ENCODE measurements at regions not wholly inside any gene's neighbourhood (a gene's known extent, or its start where the extent isn't known, plus 50 kb on each side); places are given as distances from the start of the nearest gene placed in this dataset.
A peak's percentile ranks its signal among the peaks of the same experiment; 100 is the strongest.
"Not testable (repeated sequence)": the region's sequence is repeated elsewhere in the genome, so short reads cannot be mapped to it uniquely, and the experiment has no call there.

DNA sequence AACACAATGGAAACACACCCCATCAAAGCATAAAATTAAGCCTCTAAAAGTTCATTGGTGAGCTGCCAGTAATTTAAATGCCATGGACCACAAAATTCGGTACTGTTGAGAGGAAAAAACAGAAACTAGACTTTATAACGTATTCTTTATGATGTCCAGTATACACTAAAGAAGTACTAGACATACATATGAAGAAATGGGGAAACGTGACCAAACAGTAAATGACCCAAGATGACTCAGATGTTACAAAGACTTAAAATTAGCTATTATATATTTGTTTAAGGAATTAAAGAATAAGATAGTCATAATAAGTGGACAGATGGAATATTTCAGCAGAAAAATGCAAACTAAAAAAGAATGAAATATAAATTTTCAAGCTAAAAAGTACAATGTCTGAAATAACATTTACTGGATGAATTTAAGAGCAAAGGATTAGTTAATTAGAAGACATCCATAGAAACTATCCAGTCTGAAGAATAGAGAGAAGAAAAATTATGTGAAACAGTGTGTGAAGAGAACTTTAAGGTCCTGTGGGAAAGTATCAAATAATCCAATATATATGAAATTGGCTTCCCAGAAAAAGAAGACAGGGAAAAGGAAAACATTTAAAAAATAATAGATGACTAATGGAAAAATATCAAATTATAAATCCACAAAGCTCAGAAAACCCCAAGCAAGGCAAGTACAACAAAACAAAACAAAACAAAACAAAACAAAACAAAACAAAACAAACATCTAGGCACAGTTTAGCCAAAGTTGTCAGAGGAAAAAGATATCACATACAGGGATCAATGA lies 69.4 kb downstream of the SAMD9 start:
- no peak for DNase-seq
- ATAC-seq, result no peak

DNA sequence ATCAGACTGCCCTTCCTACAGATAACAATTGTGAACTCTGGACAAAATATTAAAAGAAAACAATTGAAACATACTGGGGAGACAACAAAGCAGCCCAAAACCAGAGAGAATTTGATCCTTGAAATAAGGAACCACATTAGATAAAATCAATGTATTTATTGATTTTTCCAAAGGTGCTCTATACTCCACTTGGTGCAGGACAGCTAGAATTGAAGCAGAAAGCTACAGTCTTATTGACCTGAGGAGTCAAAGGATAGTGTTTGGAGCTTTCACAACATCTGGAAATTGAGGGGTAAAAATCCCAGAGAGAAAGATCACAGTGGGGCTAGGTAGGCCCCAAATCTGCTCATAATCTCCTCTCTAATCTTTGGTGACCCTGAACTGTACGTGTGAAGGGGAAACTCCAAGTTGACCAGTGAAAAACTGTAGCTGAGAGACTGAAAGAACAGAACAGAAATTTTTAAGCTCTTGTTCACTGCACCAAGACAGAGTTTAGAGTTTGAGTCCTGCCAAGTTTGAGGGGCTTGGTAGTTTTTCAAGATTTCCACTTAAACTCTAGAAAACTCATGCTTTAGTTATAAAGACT lies 70.2 kb downstream of the SAMD9 start:
- DNase-seq (no peak), ATAC-seq (no peak)

DNA sequence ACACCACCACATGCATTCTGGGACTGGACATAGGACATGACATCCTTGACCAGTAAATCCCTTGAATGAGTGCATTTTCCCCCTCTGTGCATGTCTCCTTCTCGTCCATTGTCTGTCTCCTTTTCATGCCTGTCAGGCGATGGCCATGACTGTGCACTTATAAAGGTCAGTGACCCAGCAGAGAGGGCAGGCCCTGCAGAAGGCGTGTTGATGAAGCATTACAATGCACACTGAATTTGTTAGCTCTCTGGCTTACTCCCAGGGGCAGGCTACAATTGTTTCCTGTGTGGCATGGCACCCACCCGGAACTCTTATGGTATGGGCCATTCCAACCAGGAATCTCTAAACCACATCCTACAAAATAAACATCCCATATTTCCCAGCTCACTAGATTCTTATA lies 71.1 kb downstream of the SAMD9 start:
- DNase-seq, result no peak

DNA sequence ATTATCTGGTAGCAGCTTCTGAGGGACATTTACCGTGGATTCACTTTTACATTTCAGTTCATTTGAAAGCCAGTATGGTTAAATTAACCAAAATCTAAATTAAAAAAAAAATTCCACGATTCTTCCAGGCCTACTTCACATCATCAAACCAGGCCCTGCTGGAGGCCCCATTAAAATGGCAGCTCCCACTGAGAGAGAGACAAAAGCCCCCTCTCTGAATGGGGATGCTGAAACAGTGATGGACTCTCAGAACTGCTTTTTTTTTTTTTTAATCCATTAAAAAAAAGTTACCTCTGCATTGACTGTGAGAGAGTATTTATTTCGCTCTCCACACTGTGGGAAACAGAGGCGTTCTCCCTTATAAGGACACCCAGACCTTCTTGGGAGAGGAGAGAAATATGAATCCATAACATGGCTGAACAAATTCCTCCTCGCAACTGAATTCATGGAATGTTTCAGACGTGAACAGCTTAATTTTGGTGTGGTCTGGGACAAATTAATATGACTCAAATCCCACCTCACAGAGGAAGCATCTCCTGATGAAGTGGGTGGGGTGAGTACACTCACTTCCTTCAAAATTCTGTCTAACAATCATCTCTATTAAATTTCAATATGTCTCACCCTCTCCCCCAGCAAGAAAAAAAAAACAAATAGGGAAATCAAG lies 73.5 kb downstream of the SAMD9 start:
- DNase-seq (no peak), ATAC-seq (no peak)

More for the DNA sequence above, 71.1 kb downstream of the SAMD9 start:
- ATAC-seq, result no peak

DNA sequence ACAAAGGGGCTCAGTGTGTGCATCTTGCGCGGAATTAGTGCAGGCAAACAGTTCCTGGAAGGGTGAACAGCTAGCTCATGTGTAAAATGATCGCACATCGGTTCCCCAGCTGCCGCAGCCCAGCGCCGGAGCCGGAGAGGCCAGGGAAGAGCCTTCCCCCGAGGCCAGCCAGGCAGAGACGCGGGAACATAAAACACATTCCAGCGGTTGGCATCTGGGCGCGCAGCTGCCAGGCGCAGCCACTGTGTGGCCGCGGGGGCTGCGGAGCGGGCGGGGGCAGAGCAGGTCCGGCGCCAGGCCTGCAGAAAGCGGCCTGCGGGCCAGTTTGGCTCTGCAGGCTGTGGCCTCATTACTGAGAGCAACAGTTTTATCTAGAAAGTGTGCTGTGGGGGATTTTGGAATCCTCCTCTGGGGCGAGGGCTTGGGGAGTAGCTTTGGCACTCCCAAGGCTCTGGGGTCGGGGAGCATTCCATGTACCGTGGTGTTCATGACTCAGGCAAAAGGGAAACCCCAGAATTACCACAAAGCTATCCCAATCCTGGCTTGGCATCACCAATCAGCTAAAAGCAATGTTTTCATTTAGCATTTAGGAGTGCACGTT lies 74.3 kb downstream of the SAMD9 start:
- ATAC-seq (no peak), DNase-seq (no peak)

DNA sequence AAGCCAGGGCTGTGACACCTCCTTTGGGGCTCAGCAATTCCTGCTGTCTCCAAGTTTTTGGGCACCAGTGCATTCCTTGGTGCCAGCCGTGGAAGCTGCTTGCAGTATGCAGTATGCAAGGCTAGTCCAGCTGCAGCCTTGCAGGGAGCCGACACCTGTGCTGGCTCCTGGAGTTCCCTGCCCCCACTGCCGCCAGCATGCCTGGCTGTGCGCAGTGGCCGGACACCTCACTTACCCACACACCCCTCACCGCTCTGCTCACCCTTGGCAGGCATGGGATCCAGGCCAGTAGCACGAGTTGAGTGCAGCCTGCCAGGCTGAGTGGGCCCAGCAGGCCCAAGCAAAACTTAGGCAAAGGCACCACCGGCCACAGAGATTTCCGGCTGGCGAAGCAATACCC lies 77.4 kb downstream of the SAMD9 start:
- ATAC-seq, result no peak
- DNase-seq, result no peak

DNA sequence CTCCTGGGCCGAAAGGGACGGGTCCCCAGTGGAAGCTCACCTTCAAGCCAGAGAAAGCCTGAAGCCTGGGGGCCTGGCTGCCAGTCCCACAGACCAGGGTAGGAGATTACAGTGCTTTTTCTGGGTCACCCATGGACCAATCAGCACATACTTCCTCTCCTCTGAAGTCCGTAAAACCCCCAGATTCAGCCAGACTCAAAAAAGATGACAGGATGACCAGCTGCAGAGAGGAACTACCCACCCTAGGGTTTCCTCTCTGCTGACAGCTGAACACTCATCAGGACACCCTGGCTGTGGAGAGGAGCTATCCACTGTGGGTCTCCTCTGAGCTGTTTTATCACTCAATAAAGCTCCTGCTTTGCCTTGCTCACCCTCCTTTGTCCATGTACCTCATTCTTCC lies 78.0 kb downstream of the SAMD9 start:
- DNase-seq (no peak), ATAC-seq (no peak)

DNA sequence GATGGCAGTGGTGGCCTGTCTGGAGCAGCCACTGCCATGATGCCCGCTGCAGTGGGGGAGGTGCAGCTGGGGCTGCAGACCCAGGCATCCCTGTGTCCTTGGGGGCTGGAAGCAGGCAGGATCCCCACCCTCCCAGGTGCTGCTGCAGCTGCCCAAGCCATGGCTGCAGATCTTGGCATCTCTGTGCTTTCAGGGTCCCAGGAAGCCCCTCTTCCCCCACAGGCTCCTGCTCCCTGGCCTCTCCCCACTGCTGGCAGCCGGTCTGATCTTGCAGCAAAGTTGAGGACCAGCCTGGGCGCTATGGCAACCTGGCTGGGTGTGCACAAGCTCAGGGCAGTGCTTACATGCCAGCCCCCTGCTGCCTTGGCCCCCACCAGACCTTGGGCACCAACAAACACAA lies 78.5 kb downstream of the SAMD9 start:
- ATAC-seq, result no peak

DNA sequence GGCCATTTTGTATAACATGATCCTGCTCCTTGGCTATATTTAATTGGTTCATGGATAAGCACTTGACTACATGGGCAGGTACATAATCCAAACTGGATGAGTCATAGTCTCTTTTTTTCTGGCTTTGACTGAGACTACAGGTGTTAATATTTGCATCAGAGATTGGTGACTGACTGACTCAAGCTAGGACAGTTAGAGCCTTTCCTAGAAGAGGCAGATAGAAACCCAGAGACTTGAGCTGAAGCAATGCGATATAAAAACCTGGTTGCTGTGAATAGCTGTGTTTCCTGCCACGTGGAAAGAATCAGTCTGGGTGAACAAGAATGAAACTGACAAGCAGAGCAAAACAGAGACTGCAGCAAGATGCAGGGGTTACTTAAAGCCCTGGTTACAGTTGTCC lies 81.0 kb downstream of the SAMD9 start:
- DNase-seq, result no peak

More for the DNA sequence above, 78.5 kb downstream of the SAMD9 start:
- DNase-seq, result no peak

DNA sequence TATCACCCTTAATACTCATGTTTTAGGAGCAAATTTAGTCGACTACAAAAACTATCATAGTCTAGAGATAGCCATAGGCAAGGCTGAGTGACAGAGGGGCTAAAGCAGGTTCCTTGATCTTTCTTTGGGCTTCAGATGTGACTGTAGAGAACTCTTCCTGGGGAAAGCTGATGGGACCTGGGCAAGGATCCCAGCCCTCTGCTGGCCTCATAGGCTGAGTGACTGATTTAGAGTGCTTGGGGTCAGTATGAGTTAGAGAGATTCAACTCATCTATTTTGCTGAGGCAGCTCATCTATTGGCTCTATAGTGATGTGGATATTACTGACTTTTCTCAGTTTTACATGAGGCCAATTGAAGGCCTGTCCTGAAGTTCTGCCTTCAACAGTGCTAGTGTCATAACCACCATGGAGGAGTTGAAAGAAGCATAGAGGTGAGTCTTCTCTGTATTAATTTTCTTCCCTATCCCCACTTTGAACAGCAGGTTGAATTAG lies 81.6 kb downstream of the SAMD9 start:
- no peak for ATAC-seq
- no peak for DNase-seq

More for the DNA sequence above, 81.0 kb downstream of the SAMD9 start:
- peak; percentile 90 for ATAC-seq

DNA sequence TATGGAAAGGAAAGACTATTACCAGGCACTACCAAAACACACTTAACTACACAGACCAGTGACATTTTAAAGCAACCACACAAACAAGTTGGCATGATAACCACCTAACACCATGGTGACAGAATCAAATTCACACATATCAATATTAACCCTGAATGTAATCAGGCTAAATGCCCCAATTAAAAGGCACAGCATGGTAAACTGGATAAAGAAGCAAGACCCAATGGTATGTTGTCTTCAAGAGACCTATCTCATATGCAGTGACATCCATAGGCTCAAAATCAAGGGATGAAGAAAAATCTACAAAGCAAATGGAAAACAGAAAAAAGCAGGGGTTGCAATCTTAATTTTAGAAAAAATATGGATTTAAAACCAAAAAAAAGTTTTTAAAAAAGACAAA lies 86.0 kb downstream of the SAMD9 start:
- no peak for DNase-seq

DNA sequence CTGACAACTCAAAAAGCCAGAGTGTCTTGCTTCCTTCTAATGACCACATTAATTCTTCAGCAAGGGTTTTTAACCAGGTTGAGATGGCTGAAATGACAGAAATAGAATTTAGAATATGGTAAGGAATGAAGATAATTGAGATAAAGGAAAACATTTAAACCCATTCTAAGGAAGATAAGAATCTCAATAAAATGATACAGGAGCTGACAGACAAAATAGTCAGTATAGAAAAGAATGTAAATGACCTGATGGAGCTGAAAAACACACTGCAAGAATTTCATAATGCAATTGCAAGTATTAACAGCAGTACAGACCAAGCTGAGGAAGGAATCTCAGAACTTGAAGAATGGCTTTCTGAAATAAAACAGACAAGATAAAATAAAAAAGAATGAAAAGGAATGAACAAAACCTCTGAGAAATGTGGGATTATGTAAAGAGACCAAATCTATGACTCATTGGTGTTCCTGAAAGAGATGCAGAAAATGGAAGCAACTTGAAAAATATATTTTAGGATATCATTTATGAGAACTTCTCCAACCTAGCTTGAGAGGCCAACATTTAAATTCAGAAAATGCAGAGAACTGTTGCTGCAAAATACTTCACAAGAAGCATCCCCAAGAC lies 87.1 kb downstream of the SAMD9 start:
- no peak for ATAC-seq

More for the DNA sequence above, 86.0 kb downstream of the SAMD9 start:
- ATAC-seq, result no peak

DNA sequence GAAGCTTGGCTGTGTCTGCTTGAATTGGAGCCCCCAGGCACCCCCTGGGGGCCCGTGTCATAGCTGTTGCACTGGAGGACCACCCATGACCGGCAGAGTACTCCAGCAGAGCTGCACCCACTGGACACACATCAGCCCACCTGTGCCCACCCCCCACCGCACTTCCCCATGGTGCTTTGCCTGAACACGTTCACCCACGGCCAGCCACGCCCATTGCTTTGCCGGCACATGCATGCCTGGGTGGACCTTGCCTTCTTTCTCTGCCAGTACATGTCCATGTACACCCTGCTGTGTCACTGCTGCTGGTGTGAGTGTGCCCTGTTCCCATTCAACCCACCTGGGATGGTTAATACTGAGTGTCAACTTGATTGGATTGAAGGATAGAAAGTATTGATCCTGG lies 88.7 kb downstream of the SAMD9 start:
- no peak for ATAC-seq

More for the DNA sequence above, 87.1 kb downstream of the SAMD9 start:
- no peak for DNase-seq

DNA sequence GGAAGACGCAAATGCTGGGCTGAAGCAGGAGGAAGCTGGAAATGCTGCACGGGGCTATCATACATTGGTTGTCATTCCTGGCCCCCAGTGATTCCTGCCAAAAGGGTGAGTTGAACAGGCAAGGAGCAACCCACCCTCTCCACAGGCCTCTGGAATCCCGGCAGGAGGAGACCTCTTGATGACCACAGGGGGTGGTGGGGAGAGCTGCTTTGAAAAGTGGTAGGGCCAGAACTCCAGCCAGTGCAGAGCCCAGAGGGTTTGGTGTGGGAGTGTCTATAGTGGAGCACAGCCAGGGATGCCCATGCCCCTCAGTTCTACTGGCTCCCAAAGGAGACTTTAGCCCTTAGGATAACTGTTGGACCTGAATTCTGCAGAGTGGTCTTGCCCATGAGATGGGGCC lies 89.2 kb downstream of the SAMD9 start:
- no peak for ATAC-seq
- no peak for DNase-seq

More for the DNA sequence above, 88.7 kb downstream of the SAMD9 start:
- DNase-seq, result no peak

DNA sequence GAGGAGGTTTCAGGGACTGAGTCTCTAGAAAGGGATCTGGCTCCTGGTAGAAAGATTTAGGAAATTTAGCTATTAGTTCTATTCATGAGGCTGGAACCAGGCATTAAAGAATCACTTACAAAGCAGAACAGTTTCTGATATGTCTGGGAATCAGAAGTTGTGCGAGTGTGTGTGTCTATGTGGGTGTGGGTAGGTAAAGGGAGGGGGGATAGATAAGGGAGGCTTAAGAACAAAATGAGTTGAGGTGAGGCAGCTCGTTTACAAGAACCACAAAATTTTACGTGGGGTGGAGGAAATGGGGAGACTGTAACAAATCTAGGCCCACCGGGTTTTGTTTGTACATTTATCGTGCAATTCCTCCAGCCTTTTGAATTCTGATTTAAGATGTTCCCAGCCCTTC lies 90.7 kb downstream of the SAMD9 start:
- DNase-seq, result no peak
- no peak for ATAC-seq

DNA sequence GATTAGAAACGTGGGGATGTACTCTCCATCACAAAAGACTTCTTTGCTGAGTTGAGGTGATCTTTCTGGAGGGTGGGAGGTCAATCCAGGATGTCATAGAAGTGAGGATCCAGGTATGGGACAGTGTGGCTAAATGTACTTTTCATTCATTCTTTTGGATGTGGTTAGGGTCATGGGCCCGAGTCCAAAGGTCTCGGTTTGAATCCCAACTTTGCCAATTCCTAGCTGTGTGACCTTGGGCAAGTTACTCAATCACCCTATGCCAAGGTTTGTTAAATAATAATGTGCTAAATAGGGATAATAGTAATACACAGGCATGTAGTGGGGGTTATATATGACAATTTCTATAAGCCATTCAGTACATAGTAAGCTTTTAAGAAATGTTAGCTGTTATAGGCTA lies 91.4 kb downstream of the SAMD9 start:
- DNase-seq (no peak), ATAC-seq (no peak)

DNA sequence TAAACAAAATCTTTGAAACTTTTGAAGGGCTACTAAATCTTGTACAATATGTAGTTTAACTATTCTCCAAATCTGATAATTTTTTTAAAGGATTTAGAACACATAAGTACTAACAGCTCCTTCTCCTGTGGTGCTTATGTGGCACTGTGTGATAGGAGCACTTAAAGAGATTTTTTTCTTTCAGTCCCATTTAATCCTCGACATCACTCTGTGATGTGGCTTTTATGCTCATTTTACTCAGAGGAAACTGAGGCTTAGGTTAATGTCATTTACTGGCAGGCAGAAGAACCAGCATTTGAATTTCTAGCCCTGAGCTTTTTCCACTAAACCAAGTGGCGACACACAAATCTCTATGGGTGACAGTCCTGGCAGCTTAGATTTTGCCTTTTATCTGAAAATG lies 92.4 kb downstream of the SAMD9 start:
- DNase-seq (no peak), ATAC-seq (no peak)

DNA sequence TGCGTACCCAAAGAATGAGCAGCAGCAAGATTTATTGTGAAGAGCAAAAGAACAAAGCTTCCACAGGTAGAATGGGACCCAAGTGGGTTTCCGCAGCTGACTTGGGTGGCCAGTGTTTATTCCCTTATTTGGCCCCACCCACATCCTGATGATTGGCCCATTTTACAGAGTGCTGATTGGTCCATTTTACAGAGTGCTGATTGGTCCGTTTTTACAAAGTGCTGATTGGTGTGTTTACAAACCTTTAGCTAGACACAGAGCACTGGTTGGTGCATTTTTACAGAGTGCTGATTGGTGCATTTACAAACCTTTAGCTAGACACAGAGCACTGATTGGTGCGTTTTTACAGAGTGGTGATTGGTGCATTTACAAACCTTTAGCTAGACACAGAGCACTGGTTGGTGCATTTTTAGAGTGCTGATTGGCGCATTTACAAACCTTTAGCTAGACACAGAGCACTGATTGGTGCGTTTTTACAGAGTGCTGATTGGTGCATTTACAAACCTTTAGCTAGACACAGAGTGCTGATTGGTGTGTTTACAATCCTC lies 94.8 kb downstream of the SAMD9 start:
- DNase-seq, ATAC-seq: not testable (repeated sequence)

DNA sequence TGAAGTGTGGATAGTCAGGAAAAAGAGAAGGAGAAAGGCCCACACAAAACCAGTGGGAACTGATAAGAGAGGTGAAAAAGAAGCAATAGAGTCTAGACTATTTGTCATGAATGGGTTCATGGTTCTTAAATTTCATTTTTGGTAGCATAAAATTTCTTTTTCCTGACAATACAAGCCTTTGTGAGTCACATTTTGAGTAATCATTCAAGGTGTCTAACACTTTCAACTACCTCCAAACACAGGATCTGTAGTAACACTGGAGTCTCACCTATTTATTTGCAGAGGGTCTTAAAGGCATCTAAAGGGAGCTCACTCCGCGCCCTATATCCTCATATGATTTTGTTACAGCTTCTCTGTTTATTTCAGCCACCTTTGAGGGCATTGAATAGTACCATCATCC lies 96.0 kb downstream of the SAMD9 start:
- DNase-seq (no peak), ATAC-seq (no peak)

DNA sequence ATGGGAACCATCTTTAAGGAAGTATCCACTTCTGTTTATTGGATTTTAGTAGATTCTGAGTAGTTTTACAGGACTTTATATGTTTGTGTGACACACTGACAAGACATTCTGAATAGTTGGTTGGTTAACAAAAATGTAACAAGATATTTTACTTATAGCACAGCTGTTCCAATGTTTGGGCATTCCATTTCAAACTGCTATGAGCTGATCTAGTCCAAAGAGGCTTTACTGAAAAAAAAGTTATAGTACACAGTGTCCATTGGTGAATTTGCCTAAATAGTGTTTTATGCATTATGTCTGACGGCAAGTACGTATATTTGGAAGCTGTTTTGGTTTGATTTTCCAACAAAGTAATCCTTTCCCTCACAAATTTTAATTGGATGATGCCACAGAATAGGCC lies 99.1 kb downstream of the SAMD9 start:
- ATAC-seq (no peak), DNase-seq (no peak)

DNA sequence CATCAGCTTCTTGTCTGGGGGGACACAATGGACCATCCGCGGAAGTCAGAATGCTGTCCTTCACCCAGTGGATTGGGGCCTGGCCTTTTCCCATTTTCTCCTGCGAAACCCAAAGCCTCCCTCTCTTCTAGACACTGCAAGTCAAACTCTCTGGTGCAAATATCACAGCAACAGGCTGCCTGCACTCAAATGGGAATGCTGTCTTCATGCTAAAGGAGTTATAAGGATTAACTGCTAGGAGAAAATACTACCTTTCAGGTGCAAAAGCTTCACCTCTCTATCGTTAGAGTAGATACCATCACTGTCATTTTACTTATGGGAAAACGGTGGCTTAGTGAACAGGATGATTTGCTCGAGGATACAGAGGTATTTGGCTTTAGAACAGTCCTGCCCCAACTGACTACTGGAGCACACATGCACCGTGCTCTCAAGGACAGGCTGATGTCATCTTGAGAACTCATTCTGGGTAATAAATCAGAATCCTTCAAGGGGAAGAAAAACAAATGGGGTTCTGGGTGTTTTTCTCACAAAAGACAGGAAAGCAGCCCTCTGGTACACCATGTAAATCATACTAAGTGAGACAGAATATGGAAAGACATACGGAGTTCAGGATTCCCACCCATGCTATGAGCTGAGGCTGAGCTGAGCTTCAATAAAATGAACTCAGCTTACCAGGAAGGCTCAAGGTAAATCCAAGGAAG lies 100.9 kb downstream of the SAMD9 start:
- ATAC-seq (no peak), DNase-seq (no peak)
